IMR-90 (cell line): ENCODE measurements at regions not wholly inside any gene's neighbourhood (a gene's known extent, or its start where the extent isn't known, plus 50 kb on each side); places are given as distances from the start of the nearest gene placed in this dataset.

Experiments
- NFE2L2 ChIP-seq: fragments of 150-350 bp; IDR thresholded peaks from 2 replicates; pipeline ENCODE4 v1.6.1; 2016; ENCODE audit warnings: low read depth, mild to moderate bottlenecking, low read length
- RAD21 ChIP-seq: IDR thresholded peaks from 2 replicates; pipeline ENCODE4 v1.6.1; 2012; ENCODE audit warnings: low read length, improper control_type of control experiment

DNA sequence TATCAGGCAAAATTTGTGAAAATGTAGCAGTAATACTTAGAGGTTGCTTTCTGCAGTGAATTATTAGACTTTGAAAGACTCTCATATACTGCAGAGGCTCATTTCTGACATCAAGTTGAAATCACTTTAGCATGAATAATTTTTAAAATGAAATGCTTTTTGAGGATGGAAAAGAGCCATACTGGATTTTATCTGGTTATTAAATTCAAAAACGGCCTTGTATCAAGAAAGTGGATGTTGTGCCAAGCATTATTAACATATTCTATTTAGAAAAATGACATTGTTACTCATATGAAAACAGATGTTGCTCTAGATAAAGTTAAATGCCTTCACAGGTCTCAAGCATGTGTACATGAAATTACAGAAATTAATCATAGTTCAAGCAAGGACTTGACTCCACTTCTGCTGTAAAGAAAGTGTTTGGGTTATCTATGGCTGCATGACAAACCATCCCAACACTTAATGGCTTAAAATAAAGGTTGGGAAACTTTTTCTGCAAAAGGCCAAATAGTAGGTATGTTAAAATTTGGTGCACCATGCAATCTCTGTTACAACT is 64.5 kb upstream of the ZNF280D start:
- TF ChIP-seq NFE2L2, result no peak
- no peak for TF ChIP-seq RAD21
